ENCODE measurements at regions not wholly inside any gene's neighbourhood (a gene's known extent, or its start where the extent isn't known, plus 50 kb on each side); places are given as distances from the start of the nearest gene placed in this dataset.

DNA sequence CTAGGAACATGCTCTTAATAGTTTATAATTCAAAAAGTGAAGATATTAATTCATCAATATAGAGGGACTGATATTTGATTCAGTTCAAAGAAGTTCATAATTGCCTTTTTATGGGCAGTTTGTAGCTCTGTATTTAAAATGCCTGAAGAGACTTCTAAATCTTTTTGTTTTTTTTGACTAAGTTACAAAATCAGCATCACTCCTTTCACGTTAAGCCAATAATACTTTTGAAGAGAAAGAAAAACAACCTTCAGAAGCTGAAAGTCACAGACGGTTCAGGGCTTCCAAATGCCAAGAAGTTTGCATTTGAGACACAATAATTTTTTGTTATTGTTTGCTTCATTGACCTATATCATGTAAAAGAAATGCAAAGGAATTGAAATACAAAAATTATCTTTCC lies 394.6 kb upstream of the NR2F2 start:
- TF ChIP-seq CTCF (IDR thresholded peaks at IDR 0.05; ENCODE audit: borderline replicate concordance, extremely low read depth, low read length, poor library complexity, severe bottlenecking) = no peak
- no peak for TF ChIP-seq EZH2 (IDR thresholded peaks at IDR 0.05; ENCODE audit: borderline replicate concordance, low read depth, low read length, severe bottlenecking)
